Gastrocnemius medialis (tissue), 4 donors: ENCODE measurements at regions not wholly inside any gene's neighbourhood (a gene's known extent, or its start where the extent isn't known, plus 50 kb on each side); places are given as distances from the start of the nearest gene placed in this dataset.

ENCODE experiments used
- ATAC-seq, 2 donors: fragments of 150-250 bp; one replicate each; pipeline ENCODE4 v1.9.1; 2016
- DNase-seq, 2 donors: peaks; one replicate each; pipeline ENCODE4 v3.0.0-alpha.2; 2019
- H3K27ac ChIP-seq, 4 donors: fragments of 200-600 bp; sonication (generic); 1 replicate in 1 of 4; 2 replicates in 3 of 4; pipeline ENCODE4 v1.5.1; 2016 to 2018; ENCODE audit warnings: mild to moderate bottlenecking in 2 of 4, moderate library complexity in 1 of 4
- H3K27me3 ChIP-seq, 3 donors: fragments of 200-600 bp; sonication (generic) in 2 of 3; 1 replicate in 1 of 3; 2 replicates in 2 of 3; pipeline versions ENCODE4 v1.5.1 to v1.6.0; 2016 to 2019; ENCODE audit warnings: mild to moderate bottlenecking in 1 of 3, moderate library complexity in 1 of 3
- H3K36me3 ChIP-seq, 2 donors: fragments of 200-600 bp; sonication (generic) in 1 of 2; one replicate each; pipeline ENCODE4 v1.5.1; 2017 to 2018
- H3K4me1 ChIP-seq, 2 donors: fragments of 200-600 bp; sonication (generic) in 1 of 2; one replicate each; pipeline ENCODE4 v1.5.1; 2016 to 2017; ENCODE audit warnings: mild to moderate bottlenecking in 2 of 2
- H3K4me3 ChIP-seq, 4 donors: fragments of 200-600 bp; sonication (generic) in 3 of 4; 1 replicate in 1 of 4; 2 replicates in 3 of 4; pipeline ENCODE4 v1.5.1; 2016 to 2019; ENCODE audit warnings: mild to moderate bottlenecking in 2 of 4
- H3K9me3 ChIP-seq, 3 donors: fragments of 200-600 bp; sonication (generic) in 2 of 3; 1 replicate in 1 of 3; 2 replicates in 2 of 3; pipeline ENCODE4 v1.5.1; 2016 to 2019
- POLR2A ChIP-seq, 2 donors: fragments of 450-650 bp; IDR thresholded peaks; one replicate each; pipeline ENCODE4 v1.6.1; 2017; ENCODE audit warnings: antibody characterized with exemption in 2 of 2, mild to moderate bottlenecking in 2 of 2, moderate library complexity in 2 of 2
- in situ Hi-C, 4 donors: fragments of 200-750 bp; cut with MboI; loops; one replicate each; pipeline versions ENCODE4 v1.15.0 to v1.8.0; 2017; ENCODE audit warnings: low sequenced_read_pairs in 4 of 4
- intact Hi-C: fragments of 100-400 bp; cut with DNase I; formaldehyde crosslinking; loops from one replicate; pipeline ENCODE4 v1.15.1; 2023; ENCODE audit warnings: low total_unique reads
- TF ChIP-seq, protein P1 (sequence below), 5 experiments: fragments of 450-650 bp in 3 of 5; fragments of 200-600 bp in 2 of 5; sonication (generic) in 2 of 5; IDR thresholded peaks in 4 of 5; conservative IDR thresholded peaks in 1 of 5; 1 replicate in 4 of 5; 2 replicates in 1 of 5; pipeline ENCODE4 v1.5.1; 2016 to 2019; ENCODE audit warnings: antibody characterized with exemption in 5 of 5, mild to moderate bottlenecking in 3 of 5, moderate library complexity in 3 of 5

DNA sequence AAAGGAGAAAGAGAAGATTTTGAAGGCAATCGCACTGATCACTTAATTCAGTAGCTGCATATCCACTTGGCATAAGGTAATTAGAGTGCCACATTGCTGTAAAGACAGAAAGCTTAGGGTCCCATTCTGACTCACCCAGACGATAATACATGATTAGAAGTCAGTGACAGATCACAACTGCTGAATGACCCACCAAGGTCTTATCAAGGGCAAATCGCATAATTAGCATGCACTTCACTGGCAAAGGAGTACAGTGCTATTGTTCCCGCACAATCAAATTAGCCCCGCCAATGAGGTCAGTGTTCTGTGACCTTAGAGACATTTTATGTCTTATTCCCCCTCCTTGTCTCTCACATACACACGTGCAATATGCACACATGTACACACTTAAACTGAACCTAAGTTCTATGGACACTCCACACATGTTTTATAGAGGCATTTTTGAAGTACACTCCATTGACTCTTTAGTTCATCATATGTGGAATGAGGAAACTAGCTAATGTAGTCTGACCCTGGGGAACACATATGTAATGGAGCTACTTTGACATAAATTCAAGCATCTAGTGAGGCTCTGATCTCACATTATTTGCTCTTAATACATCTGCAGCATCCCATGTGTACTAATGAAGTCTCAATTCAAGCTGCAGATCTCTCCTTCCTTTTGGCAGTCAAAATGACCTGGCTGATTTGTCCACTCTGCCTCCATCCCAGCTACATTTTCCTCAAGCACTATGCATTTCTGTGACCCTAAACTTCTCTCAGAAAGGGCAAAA lies 673.8 kb upstream of the FANCL start:
- intact Hi-C loops (no loop called here), in situ Hi-C loops (no loop called here)
- H3K27ac ChIP-seq = no peak overlapping the region
- H3K4me3 ChIP-seq = no peak overlapping the region
- H3K36me3 ChIP-seq = no peaks in the 10 kb centered on the region
- H3K9me3 ChIP-seq = no peaks in the 10 kb centered on the region
- no peak for TF ChIP-seq POLR2A (IDR thresholded peaks at IDR 0.05)
- TF ChIP-seq, protein P1, sequence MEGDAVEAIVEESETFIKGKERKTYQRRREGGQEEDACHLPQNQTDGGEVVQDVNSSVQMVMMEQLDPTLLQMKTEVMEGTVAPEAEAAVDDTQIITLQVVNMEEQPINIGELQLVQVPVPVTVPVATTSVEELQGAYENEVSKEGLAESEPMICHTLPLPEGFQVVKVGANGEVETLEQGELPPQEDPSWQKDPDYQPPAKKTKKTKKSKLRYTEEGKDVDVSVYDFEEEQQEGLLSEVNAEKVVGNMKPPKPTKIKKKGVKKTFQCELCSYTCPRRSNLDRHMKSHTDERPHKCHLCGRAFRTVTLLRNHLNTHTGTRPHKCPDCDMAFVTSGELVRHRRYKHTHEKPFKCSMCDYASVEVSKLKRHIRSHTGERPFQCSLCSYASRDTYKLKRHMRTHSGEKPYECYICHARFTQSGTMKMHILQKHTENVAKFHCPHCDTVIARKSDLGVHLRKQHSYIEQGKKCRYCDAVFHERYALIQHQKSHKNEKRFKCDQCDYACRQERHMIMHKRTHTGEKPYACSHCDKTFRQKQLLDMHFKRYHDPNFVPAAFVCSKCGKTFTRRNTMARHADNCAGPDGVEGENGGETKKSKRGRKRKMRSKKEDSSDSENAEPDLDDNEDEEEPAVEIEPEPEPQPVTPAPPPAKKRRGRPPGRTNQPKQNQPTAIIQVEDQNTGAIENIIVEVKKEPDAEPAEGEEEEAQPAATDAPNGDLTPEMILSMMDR (IDR thresholded peaks at IDR 0.05 in 4 of 5, conservative IDR thresholded peaks at IDR 0.05 in 1 of 5) = no peak
- no peaks in the 10 kb centered on the region for H3K4me1 ChIP-seq
- ATAC-seq = no peak
- no peaks in the 10 kb centered on the region for H3K27me3 ChIP-seq
- DNase-seq = no peak

DNA sequence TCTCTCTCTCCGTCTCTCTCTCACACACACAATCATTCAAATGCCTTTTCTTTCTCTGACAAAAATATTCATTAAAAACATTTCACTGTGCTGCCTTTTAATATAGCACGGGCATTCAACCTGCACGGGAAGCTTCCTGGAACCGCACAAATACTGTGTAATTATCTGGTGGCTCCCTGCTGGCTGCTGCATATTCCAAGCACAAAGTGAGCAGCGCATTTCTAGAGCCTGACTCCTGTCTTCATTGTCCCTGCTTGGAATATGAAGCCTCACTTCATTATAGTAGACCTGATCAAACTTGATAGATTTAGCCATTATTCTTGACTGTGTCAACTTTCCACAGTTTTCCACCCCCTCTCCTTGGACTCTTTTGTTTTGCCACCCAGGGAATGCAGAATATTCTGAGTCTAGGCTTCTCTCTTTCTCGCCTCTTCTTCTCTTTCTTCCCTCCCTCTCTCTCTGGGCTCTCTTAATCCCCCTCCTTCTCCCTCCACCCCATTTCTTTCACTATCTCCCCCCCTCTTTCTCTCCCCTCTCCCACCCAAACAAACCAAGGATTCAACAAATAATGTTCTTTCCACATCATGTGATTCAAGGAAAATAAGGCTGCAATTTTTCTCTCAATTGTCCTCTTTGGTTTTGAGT lies 672.1 kb upstream of the FANCL start:
- TF ChIP-seq, protein P1 (IDR thresholded peaks at IDR 0.05 in 4 of 5, conservative IDR thresholded peaks at IDR 0.05 in 1 of 5) = no peak
- TF ChIP-seq POLR2A (IDR thresholded peaks at IDR 0.05) = no peak
- no peaks in the 10 kb centered on the region for H3K4me1 ChIP-seq
- DNase-seq (no peak), ATAC-seq (no peak)
- no peaks in the 10 kb centered on the region for H3K36me3 ChIP-seq
- no peaks in the 10 kb centered on the region for H3K9me3 ChIP-seq
- H3K27ac ChIP-seq = no peak overlapping the region
- H3K4me3 ChIP-seq = no peak overlapping the region
- in situ Hi-C loops (no loop called here), intact Hi-C loops (no loop called here)
- no peaks in the 10 kb centered on the region for H3K27me3 ChIP-seq

DNA sequence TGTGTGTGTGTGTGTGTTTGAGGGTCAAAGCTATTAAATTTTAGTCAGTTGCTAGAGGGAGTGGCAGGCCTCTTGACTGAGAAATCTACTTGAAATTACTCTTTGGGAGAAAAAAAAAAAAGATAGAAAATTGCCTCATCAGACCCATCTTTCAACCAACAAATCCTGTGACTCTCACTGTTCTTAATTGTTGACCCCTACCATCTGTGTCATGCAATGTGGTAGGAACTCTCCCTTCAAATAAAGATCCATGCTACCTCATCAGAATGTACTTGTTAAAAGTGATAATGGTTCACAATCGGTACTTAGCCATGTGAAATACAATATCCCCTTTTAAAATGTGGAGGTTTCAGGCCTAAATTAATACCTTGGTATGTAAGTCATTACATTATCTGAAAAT lies 670.8 kb upstream of the FANCL start:
- Histone ChIP-seq H3K36me3 (no peaks in the 10 kb centered on the region), H3K4me3 (no peak overlapping the region), H3K27ac (no peak overlapping the region), H3K4me1 (no peaks in the 10 kb centered on the region), H3K9me3 (no peaks in the 10 kb centered on the region), H3K27me3 (no peaks in the 10 kb centered on the region)
- TF ChIP-seq, protein P1 (IDR thresholded peaks at IDR 0.05 in 4 of 5, conservative IDR thresholded peaks at IDR 0.05 in 1 of 5) = no peak
- TF ChIP-seq POLR2A (IDR thresholded peaks at IDR 0.05) = no peak
- intact Hi-C loops = no loop called here
- DNase-seq (no peak), ATAC-seq (no peak)
- in situ Hi-C loops = no loop called here

DNA sequence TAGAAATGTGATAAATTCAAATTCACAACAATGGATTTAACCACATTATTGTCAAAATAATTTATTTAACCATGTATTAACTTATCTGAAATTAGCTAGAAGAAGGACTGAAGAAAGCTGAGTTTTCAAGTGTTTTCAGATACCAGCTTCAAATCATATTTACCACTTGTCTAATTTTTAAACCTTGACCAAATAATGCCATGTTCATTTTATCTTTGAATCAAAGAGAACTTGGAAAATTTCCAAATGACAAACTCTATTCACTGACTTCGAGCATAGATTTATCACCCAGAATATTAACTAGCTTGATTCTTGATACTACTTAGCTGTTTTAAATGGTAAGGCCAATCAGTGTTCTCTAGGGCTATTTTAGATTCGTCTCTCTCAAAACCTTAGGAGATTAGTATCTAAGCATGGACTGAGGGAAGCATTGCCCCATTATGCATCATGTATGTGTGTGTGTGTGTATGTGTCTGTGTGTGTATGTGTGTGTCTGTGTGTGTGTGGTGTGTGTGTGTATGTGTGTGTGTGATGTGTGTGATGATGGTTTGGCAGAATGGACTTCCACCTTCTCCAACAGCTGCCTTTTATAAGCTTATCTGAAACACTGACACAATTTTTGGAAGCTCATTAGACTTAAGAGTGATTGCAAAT lies 667.5 kb upstream of the FANCL start:
- no peaks in the 10 kb centered on the region for H3K36me3 ChIP-seq
- intact Hi-C loops = no loop called here
- in situ Hi-C loops = no loop called here

More for the DNA sequence above, 667.5 kb upstream of the FANCL start:
- H3K9me3 ChIP-seq = no peaks in the 10 kb centered on the region
- no peaks in the 10 kb centered on the region for H3K27me3 ChIP-seq
- ATAC-seq (no peak), DNase-seq (no peak)
- TF ChIP-seq, protein P1 (IDR thresholded peaks at IDR 0.05 in 4 of 5, conservative IDR thresholded peaks at IDR 0.05 in 1 of 5) = no peak
- TF ChIP-seq POLR2A (IDR thresholded peaks at IDR 0.05) = no peak
- H3K4me1 ChIP-seq = no peaks in the 10 kb centered on the region
- no peak overlapping the region for H3K4me3 ChIP-seq
- H3K27ac ChIP-seq = no peak overlapping the region
